ENCODE measurements at regions not wholly inside any gene's neighbourhood (a gene's known extent, or its start where the extent isn't known, plus 50 kb on each side); places are given as distances from the start of the nearest gene placed in this dataset.
"Not testable (repeated sequence)": the region's sequence is repeated elsewhere in the genome, so short reads cannot be mapped to it uniquely, and the experiment has no call there.

DNA sequence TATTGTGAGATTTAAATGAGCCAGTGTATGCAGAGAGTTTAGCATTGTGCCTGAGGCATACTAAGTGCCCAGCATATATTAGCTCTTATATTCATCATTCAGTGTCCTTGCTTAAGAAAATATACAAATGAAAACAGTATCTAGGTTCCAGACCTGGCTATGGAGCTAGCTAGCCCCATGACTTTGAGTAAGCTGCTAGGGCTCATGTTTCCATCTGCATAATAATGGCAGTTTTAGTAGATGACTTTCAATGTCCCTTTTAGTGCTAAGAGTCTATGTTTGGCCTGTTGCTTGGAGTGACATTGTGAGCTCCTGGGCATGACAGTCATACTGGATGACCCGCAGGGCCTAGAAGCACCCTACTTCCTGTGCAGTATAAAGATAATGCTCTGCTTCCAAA is 435.3 kb downstream of the ZIC3 start:
- intact Hi-C loops (cut with DNase I, micrococcal nuclease) = no loop called here
- DNase-seq (no peak), ATAC-seq (no peak)

DNA sequence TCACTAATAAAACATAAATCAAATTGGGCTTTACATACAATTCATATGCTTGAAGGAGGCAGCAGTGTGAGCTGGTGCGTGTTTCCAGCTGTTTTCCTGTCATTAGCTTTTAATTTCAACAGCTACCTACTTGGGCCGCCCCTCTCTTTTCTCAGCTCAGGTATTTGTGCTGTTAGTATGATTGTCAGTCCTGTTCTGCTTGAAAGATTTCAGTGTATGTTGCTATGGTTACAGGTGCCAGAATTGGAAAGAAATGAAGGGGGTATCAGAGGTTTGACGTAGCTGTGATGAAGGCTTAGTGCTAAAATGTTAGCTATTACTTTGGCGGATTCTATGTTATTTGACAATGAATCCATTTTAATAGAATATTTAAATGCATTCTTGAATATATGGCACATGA is 440.3 kb downstream of the ZIC3 start:
- ATAC-seq (no peak), DNase-seq (no peak)
- intact Hi-C loops (cut with DNase I, micrococcal nuclease) = no loop called here

DNA sequence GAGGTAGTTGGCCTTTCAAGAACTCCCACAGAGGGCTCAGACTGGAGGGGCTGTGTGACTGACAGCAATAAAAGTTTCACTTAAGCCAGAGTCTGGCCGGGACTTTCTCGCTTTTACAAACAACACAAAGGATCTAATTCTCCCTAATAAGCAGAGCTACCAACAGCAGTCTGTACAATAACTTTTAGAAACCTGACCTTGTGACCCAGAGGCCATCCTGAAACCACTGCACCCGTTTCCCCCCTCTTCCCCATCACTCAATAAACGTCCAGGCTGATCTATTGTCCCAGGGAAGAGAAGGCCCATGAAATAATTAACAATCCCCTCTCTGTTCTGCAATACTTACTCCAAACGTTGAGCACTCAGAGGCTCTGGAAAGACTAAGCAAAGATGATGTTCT is 442.4 kb downstream of the ZIC3 start:
- no peak for ATAC-seq
- no peak for DNase-seq
- intact Hi-C loops (cut with DNase I, micrococcal nuclease) = no loop called here

DNA sequence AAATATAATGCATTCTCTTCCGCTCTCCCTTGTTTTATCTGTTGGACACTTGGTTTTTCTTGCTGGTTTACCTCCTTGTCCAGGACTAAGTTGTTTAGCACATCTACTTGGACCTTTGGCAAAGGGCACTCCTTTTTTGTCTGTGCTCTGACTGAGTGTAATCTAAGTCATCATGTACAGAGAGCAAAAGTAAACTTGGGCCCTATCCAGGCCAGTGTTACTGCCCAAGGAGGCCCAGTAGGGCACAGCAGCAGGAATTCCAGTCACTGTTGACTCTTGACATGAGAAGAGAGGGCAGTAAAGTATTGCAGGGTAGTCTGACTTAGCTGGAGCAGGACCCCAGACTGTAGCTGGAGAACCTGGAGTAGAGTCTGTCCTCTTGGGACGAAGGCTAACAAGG is 445.5 kb downstream of the ZIC3 start:
- no peak for DNase-seq
- intact Hi-C loops (cut with DNase I, micrococcal nuclease) = no loop called here
- no peak for ATAC-seq

DNA sequence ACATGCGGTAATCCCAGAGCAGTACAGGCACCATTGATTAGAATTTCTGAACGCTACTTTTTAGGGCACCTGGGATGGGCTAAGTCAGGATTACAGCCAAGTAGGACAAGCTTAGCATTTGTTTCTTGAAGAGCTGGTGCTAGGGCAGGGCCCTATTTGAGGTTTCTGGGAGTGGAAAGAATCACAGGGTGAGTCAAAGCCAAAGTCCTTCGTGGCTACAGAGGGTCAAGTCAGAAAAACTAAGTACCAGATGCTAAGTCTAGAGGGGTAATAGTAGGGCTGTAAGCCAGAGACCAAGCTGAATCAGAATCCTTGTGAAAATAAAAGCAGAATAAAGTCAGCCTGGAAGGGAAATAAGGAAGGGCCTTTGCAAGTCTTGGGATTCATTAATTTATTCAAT is 448.6 kb downstream of the ZIC3 start:
- ATAC-seq (no peak), DNase-seq (no peak)
- intact Hi-C loops (cut with DNase I, micrococcal nuclease) = no loop called here

DNA sequence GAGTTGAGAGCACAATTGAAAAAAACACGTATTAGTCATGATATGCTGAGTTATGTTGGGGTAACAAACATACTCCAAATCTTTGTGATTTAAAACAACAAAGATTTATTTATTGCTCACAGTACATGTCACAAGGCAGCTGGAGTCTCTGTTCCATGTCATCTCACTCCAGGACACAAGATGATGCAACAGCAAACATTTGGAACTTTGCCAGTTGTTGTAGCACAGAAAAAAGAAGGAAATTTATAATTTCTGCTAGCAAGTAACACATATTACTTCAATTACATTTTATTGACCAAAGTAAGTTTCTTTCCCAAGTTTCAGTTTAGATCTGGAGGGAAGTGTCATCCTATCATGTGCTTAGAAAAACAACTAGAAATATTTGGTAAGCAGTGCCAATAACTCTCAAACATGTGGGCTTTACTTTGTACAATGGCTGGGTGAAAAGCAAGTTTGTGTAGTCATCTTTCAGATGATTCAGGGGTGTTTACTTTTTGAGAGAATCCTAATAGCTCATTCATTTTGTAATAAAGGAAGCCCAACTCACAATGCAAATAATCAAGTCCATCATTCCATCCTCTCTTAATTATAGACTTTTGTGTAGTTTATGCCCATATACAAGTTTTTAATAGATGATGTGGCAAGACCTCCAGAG is 452.3 kb downstream of the ZIC3 start:
- intact Hi-C loops (cut with DNase I, micrococcal nuclease) = no loop called here

DNA sequence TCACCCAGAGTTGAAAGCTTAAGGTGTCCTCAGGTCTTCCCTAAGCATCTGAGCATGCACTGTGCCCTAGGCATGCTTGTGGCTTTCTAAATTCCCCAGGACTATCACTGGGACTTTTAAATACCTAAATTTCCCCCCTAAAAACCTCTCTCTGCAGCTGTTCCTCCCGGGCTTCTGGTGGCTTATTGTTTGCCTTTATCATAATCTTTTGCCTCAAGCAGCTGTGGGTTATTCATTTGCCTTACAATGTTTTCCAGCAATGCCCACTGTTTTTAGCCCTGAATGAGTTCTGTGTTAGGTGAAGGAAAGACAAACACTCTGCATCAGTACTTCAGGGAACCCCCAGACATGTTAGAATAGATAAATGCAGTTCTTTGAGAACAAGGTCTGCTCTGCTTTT is 455.0 kb downstream of the ZIC3 start:
- no peak for DNase-seq
- intact Hi-C loops (cut with DNase I, micrococcal nuclease) = no loop called here
- ATAC-seq = no peak

More for the DNA sequence above, 452.3 kb downstream of the ZIC3 start:
- no peak for ATAC-seq
- DNase-seq = no peak

DNA sequence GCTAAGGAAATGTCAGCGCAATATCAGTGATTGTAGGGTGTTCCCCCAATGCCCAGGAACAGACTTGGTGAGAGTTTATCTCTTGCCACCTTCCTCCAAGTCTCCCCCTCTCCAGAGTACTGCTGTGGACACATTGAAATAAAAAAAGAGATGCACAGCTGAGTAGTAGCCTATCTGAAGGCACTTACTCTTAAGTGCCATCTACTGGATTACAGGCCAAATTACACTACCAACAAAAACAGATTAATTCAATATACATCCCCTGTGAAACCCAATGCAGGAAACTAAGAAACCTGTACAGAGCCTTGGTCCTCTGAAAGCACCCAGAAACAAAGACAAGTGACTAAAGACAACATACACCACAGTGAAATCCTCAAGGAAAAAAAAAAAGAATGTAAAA is 460.3 kb downstream of the ZIC3 start:
- intact Hi-C loops (cut with DNase I, micrococcal nuclease) = no loop called here
- ATAC-seq (no peak), DNase-seq (no peak)

DNA sequence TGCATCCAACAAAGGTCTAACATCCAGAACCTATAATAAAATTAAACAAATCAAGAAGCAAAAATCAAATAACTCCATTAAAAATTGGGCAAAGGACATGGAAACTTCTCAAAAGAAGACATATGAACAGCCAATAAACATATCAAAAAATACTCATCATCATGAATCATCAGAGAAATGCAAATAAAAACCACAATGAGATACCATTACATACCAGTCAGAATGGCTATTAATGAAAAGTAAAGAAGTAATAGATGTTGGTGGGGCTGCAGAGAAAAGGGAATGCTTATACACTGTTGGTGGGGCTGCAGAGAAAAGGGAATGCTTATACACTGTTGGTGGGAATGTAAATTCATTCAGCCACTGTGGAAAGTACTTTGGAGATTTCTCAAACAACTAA is 465.8 kb downstream of the ZIC3 start:
- intact Hi-C loops (cut with DNase I, micrococcal nuclease) = no loop called here
- ATAC-seq (no peak), DNase-seq (no peak)

DNA sequence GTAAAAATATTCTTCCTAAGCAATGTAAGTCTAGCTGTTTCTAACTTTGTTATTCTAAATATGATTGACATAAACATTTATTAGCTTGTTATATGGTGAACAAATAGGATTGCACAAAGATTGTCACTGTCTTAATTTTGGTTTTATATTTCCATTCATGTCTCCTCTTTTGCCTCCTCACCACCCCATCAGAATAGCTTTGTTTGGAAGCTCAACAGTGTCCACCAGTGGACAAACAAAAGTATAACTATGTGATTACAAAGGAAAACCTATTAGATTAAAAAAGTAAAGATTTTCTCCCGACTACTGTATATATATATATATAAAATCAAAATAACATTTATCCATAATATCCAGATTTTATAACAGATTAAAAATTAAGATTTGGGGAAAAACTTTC is 468.2 kb downstream of the ZIC3 start:
- ATAC-seq (no peak), DNase-seq (no peak)
- intact Hi-C loops (cut with DNase I, micrococcal nuclease) = no loop called here

DNA sequence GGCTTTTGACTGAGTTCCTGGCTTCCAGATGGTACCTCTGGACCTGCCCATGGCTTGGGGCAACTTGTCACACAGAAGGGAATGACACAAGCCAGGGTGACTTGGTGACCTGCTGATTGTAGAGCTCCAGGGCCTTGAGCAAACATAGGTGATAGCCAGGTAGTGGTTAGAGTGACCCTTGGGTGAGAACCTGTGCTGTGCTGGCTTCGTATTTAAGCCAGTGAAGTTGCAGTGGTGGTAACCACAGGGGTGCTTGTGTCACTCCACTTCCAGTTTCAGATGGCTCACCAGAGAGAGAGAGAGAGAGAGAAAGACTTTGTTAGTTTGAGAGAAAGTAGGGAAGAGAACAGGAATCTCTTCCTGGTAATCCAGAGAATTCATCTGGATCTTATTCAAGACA is 471.6 kb downstream of the ZIC3 start:
- DNase-seq = no peak
- ATAC-seq = no peak
- intact Hi-C loops (cut with DNase I, micrococcal nuclease) = no loop called here

DNA sequence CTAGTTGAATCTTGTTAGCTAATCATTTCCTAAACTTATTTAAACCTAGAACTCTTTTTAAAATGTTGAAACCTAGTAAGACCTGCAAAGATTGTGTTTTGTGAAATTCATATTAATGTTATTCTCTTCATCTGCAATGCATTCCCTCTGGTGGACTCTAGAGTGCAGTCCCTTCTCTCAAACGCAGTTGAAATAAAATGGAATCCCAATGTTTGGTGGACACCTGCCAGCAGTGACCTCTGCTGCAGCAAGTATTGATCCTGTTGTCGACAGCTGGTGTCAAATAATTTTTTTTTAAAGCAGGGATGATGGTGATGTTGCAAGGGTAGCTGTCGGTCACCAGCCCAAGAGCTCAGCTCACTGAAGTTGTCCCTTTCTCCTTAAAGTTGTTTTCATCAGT is 492.0 kb downstream of the ZIC3 start:
- intact Hi-C loops (cut with DNase I, micrococcal nuclease) = no loop called here
- no peak for ATAC-seq
- no peak for DNase-seq

DNA sequence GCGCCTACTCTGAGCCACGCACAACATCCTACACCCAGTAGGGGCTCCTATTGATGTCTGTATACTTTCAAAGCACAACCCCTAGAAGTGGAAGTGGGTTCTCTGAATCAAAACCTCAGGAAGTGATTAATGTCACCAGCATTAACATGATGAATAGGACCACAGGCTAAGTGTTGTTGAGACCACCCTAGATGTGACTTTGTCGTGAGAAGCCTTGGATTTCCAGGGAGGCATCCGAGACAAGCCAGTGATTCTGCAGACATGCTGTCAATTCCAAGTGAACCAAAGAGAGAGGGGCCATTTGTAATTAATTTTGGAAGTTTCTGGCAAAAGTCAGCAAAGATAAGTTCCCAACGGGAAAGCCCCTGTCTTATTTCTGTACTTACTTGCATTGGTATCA is 493.0 kb downstream of the ZIC3 start:
- ATAC-seq = no peak
- DNase-seq = no peak
- intact Hi-C loops (cut with DNase I, micrococcal nuclease) = no loop called here

DNA sequence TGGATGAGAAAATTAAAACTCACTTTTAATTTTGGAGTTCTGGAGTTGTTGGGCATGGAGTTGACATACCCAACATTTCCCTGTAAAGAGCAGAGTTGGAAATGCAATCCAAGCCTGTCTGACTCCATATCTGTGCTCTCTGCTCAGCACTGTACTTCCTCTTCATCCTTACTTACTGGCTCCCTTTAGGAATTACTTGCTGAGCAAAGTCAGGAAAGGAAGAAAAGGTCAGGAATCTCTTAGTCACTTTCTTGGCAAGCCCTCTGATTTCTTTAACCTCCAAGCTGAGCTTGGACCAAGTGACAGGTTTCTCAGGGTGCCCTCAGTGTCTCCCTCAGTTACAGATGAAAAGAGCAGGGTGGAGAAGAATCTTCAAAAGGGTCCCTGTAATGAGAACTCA is 501.5 kb downstream of the ZIC3 start:
- intact Hi-C loops (cut with DNase I, micrococcal nuclease) = no loop called here
- ATAC-seq (no peak), DNase-seq (no peak)

DNA sequence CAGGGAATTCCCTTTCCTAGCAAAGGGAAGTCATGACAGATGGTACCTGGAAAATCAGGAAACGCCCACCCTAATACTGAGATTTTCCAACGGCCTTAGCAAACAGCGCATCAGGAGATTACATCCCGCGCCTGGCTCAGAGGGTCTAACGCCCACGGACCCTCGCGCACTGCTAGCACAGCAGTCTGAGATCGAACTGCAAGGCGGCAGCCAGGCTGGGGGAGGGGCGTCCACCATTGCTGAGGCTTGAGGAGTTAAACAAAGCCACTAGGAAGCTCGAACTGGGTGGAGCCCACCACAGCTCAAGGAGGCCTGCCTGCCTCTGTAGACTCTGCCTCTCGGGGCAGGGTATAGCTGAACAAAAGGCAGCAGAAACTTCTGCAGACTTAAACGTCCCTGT is 507.7 kb downstream of the ZIC3 start:
- DNase-seq = no peak
- no peak for ATAC-seq
- intact Hi-C loops (cut with DNase I, micrococcal nuclease) = no loop called here

DNA sequence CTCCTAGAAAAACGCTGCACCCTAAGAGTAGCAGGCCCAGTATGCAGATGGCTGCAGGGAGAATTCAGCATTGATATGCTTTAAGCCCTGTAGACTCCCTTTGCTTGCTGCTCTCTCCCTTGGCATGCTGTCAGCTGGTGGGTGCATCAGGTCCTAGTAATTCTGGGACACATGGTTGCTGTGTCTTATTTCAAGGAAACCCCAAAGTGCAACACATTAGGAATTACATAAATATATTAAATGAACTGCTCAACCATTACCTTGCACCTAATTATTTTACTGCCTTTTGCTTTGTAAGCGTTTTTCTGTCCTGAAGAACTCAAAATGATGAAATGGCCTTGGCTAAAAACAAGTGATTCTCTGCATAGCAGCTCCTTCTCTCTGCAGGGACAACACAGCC is 516.3 kb downstream of the ZIC3 start:
- DNase-seq (no peak), ATAC-seq (no peak)
- intact Hi-C loops (cut with DNase I, micrococcal nuclease) = no loop called here

DNA sequence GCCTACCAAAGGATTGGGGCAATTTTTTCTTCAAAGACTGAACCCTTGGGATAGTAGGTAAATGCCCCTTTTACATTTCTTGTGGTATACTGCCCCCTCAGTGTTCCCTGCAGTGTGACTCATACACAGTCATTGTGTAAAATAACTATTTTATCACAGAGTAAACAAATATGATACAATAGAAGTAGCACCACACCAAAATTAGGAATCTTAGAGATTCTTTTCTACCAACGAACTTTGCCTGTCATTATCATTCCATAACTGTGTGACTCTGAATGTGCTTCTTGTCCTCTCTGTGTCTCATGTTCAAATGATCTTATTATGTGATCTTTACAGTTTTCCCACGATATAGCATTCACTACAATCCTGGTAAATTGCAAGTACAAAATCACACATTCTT is 517.0 kb downstream of the ZIC3 start:
- intact Hi-C loops (cut with DNase I, micrococcal nuclease) = no loop called here
- no peak for DNase-seq
- no peak for ATAC-seq

DNA sequence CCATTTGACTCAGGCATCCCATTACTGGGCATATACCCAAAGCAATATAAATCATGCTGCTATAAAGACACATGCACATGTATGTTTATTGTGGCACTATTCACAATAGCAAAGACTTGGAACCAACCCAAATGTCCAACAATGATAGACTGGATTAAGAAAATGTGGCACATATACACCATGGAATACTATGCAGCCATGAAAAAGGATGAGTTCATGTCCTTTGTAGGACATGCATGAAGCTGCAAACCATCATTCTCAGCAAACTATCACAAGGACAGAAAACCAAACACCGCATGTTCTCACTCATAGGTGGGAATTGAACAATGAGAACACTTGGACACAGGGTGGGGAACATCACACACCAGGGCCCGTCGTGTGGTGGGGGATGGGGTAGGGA is 545.0 kb downstream of the ZIC3 start:
- DNase-seq; intact Hi-C loops (cut with DNase I, micrococcal nuclease); ATAC-seq: not testable (repeated sequence)

DNA sequence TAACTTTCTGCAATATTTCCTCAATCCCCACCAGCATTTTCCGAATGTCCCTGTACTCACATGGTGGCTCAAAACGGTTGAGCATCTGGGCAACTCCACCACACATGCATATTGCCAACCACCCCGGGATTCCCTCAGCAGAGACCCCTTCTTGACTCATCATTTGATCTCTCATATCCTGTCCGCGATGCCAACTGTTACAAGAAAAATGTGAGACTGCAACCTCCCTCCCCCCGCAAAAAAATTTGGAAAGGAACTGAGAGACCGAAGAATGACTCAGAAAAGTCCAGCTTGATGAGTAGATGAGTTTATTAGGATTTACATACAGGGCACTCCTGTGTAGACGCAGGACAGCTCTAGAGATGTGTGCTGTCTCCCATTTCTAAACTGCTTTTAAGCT is 561.4 kb downstream of the ZIC3 start:
- intact Hi-C loops (cut with DNase I, micrococcal nuclease) = loop anchor here in 1 of 2 donors (10.0 kb wide), 1 partner anchor 617 kb away; no protein-coding TSS in a partner anchor
- DNase-seq = no peak
- ATAC-seq = no peak

DNA sequence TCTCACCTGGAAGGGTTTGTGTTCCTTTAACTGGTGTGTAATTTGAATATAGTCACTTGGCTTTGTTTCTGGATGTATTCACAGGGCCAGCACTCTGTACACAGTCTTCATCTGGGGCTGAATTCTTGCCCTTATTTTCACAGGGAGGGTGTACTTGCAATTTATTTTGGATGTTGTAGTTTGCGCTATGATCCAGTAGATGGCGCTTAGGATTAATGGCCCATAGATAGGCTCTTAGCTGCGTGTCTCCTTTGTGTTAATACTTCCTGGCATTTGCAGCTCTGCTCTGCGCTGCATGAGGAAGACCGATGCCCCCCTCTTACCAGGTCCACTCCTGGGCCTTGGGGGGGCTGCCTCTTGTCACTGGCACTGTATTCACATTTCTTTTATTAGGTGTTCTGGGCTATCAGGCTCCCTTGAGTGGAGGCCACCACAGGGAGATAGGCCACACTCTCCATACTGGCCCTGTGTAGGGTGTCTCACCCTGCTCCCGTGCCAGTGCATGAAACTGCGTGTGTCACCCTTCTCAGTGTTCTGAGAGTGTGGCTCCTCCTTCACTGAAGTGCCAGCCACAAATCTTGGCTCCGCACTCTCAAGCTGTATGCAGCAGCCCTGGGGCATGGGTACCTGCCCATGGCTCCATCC is 562.2 kb downstream of the ZIC3 start:
- DNase-seq (peak in 1 of 2 donors; percentile 3), ATAC-seq (no peak)
- intact Hi-C loops (cut with DNase I, micrococcal nuclease) = loop anchor here in 1 of 2 donors (10.0 kb wide), 1 partner anchor 617 kb away; no protein-coding TSS in a partner anchor

DNA sequence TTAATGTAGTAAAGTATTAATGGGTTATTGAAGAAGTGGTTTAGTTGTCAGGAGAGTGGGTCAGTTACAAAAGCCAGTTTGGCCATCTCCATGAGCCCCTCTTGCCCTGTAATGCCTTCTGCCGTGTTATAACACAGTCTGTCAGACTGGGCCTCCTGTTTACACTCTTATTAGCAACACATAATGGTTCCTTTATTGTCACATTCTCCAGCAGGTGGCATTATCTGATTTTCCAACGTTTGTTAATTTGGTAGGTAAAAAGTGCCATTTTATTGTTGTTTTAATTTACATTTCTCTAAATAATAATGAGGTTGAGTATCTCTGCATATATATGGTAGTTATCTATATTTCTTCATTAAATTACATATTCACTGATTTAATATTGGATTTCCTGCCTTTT is 560.8 kb downstream of the FGF13 start:
- DNase-seq (no peak), ATAC-seq (no peak)
- intact Hi-C loops (cut with DNase I, micrococcal nuclease) = no loop called here

Data from left colon (tissue), 2 donors.